Naive thymus-derived CD4-positive, alpha-beta T cell (primary cell): ENCODE measurements at regions not wholly inside any gene's neighbourhood (a gene's known extent, or its start where the extent isn't known, plus 50 kb on each side); places are given as distances from the start of the nearest gene placed in this dataset.
A peak's percentile ranks its signal among the peaks of the same experiment; 100 is the strongest.

Experiments
- ATAC-seq: fragments of 150-1000 bp; cut with Tn5 transposase; 2 replicates; pipeline ENCODE4 v1.10.0; 2021; ENCODE audit warnings: mild to moderate bottlenecking, moderate library complexity
- CTCF ChIA-PET: fragments of 350-600 bp; sonication (Branson Sonifier 250); formaldehyde crosslinking; loops from one replicate; lab custom pipeline; 2021; ENCODE audit warnings: antibody characterized with exemption; lab: Charles Lee
- POLR2A ChIA-PET: fragments of 350-600 bp; sonication (Branson Sonifier 250); formaldehyde crosslinking; loops from one replicate; lab custom pipeline; 2021; ENCODE audit warnings: antibody characterized with exemption, inconsistent platforms; lab: Charles Lee
- DNase-seq, 9 donors: peaks; one replicate each; pipeline versions ENCODE4 v3.0.0 to v3.0.0-alpha.2; 2020 to 2022; ENCODE audit warnings: mixed read lengths in 1 of 9
- H3K27ac ChIP-seq: one replicate; pipeline ENCODE4 v1.7.0; 2013; ENCODE audit warnings: mild to moderate bottlenecking, low read depth, low read length, moderate library complexity
- H3K27me3 ChIP-seq, 2 donors: one replicate each; pipeline ENCODE4 v1.7.0; 2013; ENCODE audit warnings: low read length in 2 of 2, mild to moderate bottlenecking in 2 of 2, moderate library complexity in 2 of 2; ENCODE audit not compliant: control insufficient read depth in 2 of 2, insufficient read depth in 2 of 2
- H3K36me3 ChIP-seq, 3 experiments: 1 replicate in 2 of 3; 2 replicates in 1 of 3; pipeline ENCODE4 v1.7.0; 2013; ENCODE audit warnings: low read length in 3 of 3, mild to moderate bottlenecking in 3 of 3, moderate library complexity in 1 of 3; ENCODE audit not compliant: insufficient read depth in 3 of 3, control insufficient read depth in 2 of 3
- H3K4me1 ChIP-seq, 2 donors: one replicate each; pipeline ENCODE4 v1.7.0; 2013; ENCODE audit warnings: low read length in 2 of 2, mild to moderate bottlenecking in 2 of 2, moderate library complexity in 1 of 2; ENCODE audit not compliant: control insufficient read depth in 2 of 2, insufficient read depth in 2 of 2
- H3K4me3 ChIP-seq: 2 replicates; pipeline ENCODE4 v1.7.0; 2013; ENCODE audit warnings: mild to moderate bottlenecking, low read length
- H3K9me3 ChIP-seq, 3 experiments: 1 replicate in 2 of 3; 2 replicates in 1 of 3; pipeline ENCODE4 v1.7.0; 2013; ENCODE audit warnings: low read length in 3 of 3; ENCODE audit not compliant: control insufficient read depth in 2 of 3
- H3K27ac Mint-ChIP-seq, 9 donors: one replicate each; pipeline ENCODE4 v1.8.0; 2020 to 2022; ENCODE audit warnings: mixed read lengths in 9 of 9, mild to moderate bottlenecking in 8 of 9, moderate library complexity in 5 of 9, inconsistent platforms in 2 of 9
- H3K27me3 Mint-ChIP-seq, 5 donors: one replicate each; pipeline ENCODE4 v1.8.0; 2021 to 2022; ENCODE audit warnings: mixed read lengths in 5 of 5, mild to moderate bottlenecking in 1 of 5
- H3K36me3 Mint-ChIP-seq, 5 donors: one replicate each; pipeline ENCODE4 v1.8.0; 2020 to 2022; ENCODE audit warnings: mixed read lengths in 5 of 5, mild to moderate bottlenecking in 3 of 5, inconsistent platforms in 1 of 5
- H3K4me1 Mint-ChIP-seq, 7 donors: one replicate each; pipeline ENCODE4 v1.8.0; 2020 to 2022; ENCODE audit warnings: mixed read lengths in 7 of 7, mild to moderate bottlenecking in 3 of 7, inconsistent platforms in 1 of 7
- H3K4me3 Mint-ChIP-seq, 10 donors: one replicate each; pipeline ENCODE4 v1.8.0; 2020 to 2022; ENCODE audit warnings: mild to moderate bottlenecking in 10 of 10, mixed read lengths in 10 of 10, moderate library complexity in 6 of 10, inconsistent platforms in 2 of 10
- H3K9me3 Mint-ChIP-seq, 11 donors: one replicate each; pipeline ENCODE4 v1.8.0; 2020 to 2022; ENCODE audit warnings: mixed read lengths in 11 of 11, mild to moderate bottlenecking in 4 of 11, inconsistent platforms in 1 of 11, moderate library complexity in 1 of 11
- intact Hi-C, 2 donors: fragments of 100-400 bp; cut with micrococcal nuclease; formaldehyde crosslinking; loops; one replicate each; pipeline ENCODE4 v1.15.1; 2023

GRCh38 chr14:39716987-39717570 lies 284.8 kb upstream of the FBXO33 start:
- ATAC-seq, result no peak
- no peak for DNase-seq
- ChIA-PET CTCF (no interaction called here), POLR2A (interaction anchor here (0.7 kb wide), 1 partner anchor 484 kb away, joined by 3 read pairs; no protein-coding TSS in a partner anchor)
- H3K36me3 Mint-ChIP-seq, result no peaks in the 10 kb centered on the region
- intact Hi-C loops, result no loop called here
- H3K4me3 Mint-ChIP-seq, result no peak overlapping the region
- no peak overlapping the region for H3K27ac Mint-ChIP-seq
- peaks cover 0 to 9% (median 0%) of the 10 kb centered on the region in 11 donors for H3K9me3 Mint-ChIP-seq
- H3K27me3 ChIP-seq, result no peaks in the 10 kb centered on the region
- no peaks in the 10 kb centered on the region for H3K27me3 Mint-ChIP-seq
- no peaks in the 10 kb centered on the region for H3K36me3 ChIP-seq
- H3K4me1 Mint-ChIP-seq, result peaks cover 0 to 9% (median 1%) of the 10 kb centered on the region in 7 donors
- H3K4me1 ChIP-seq, result no peaks in the 10 kb centered on the region
- H3K9me3 ChIP-seq, result no peaks in the 10 kb centered on the region
- no peak overlapping the region for H3K4me3 ChIP-seq
- no peak overlapping the region for H3K27ac ChIP-seq

- intact Hi-C loops, result no loop called here
- Mint-ChIP-seq H3K36me3 (no peaks in the 10 kb centered on the region), H3K4me1 (no peaks in the 10 kb centered on the region), H3K4me3 (no peak overlapping the region), H3K9me3 (peaks cover 4 to 23% (median 11%) of the 10 kb centered on the region in 11 donors), H3K27ac (no peak overlapping the region), H3K27me3 (no peaks in the 10 kb centered on the region)
- H3K27ac ChIP-seq, result no peak overlapping the region
- H3K9me3 ChIP-seq, result no peaks in the 10 kb centered on the region
- no peak overlapping the region for H3K4me3 ChIP-seq
- H3K4me1 ChIP-seq, result no peaks in the 10 kb centered on the region
- H3K36me3 ChIP-seq, result no peaks in the 10 kb centered on the region
- ChIA-PET POLR2A (no interaction called here), CTCF (no interaction called here)
- ATAC-seq (no peak), DNase-seq (no peak)
- no peaks in the 10 kb centered on the region for H3K27me3 ChIP-seq
These were observed 280.2 kb upstream of the FBXO33 start for GRCh38 chr14:39712293-39712999.

- no peak overlapping the region for H3K27ac Mint-ChIP-seq
- H3K4me1 Mint-ChIP-seq, result peaks cover 0 to 6% (median 0%) of the 10 kb centered on the region in 7 donors
- no peak overlapping the region for H3K4me3 Mint-ChIP-seq
- Histone ChIP-seq H3K36me3 (no peaks in the 10 kb centered on the region), H3K27me3 (no peaks in the 10 kb centered on the region), H3K4me1 (no peaks in the 10 kb centered on the region), H3K9me3 (no peaks in the 10 kb centered on the region), H3K27ac (no peak overlapping the region), H3K4me3 (no peak overlapping the region)
- H3K27me3 Mint-ChIP-seq, result no peaks in the 10 kb centered on the region
- intact Hi-C loops, result no loop called here
- H3K36me3 Mint-ChIP-seq, result peaks cover 0 to 4% (median 0%) of the 10 kb centered on the region in 5 donors
- ATAC-seq (no peak), DNase-seq (no peak)
- ChIA-PET CTCF (no interaction called here), POLR2A (no interaction called here)
- H3K9me3 Mint-ChIP-seq, result peaks cover 2 to 44% (median 20%) of the 10 kb centered on the region in 11 donors
These were observed 272.4 kb upstream of the FBXO33 start for GRCh38 chr14:39704594-39704993.

- H3K4me3 Mint-ChIP-seq, result no peak overlapping the region
- DNase-seq (no peak), ATAC-seq (no peak)
- CTCF ChIA-PET, result no interaction called here
- POLR2A ChIA-PET, result no interaction called here
- H3K9me3 ChIP-seq, result no peaks in the 10 kb centered on the region
- no peaks in the 10 kb centered on the region for H3K4me1 ChIP-seq
- H3K9me3 Mint-ChIP-seq, result peaks cover 0 to 31% (median 13%) of the 10 kb centered on the region in 11 donors
- no peaks in the 10 kb centered on the region for H3K27me3 Mint-ChIP-seq
- intact Hi-C loops, result no loop called here
- no peak overlapping the region for H3K4me3 ChIP-seq
- H3K36me3 ChIP-seq, result no peaks in the 10 kb centered on the region
- H3K27me3 ChIP-seq, result no peaks in the 10 kb centered on the region
- H3K36me3 Mint-ChIP-seq, result peaks cover 0 to 6% (median 0%) of the 10 kb centered on the region in 5 donors
- no peaks in the 10 kb centered on the region for H3K4me1 Mint-ChIP-seq
- H3K27ac ChIP-seq, result no peak overlapping the region
- no peak overlapping the region for H3K27ac Mint-ChIP-seq
These were observed 262.1 kb upstream of the FBXO33 start for GRCh38 chr14:39694341-39694740.

- ATAC-seq (no peak), DNase-seq (no peak)
- Histone ChIP-seq H3K36me3 (no peaks in the 10 kb centered on the region), H3K4me3 (no peak overlapping the region), H3K4me1 (no peaks in the 10 kb centered on the region), H3K9me3 (no peaks in the 10 kb centered on the region), H3K27me3 (no peaks in the 10 kb centered on the region), H3K27ac (no peak overlapping the region)
- Mint-ChIP-seq H3K36me3 (peaks cover 0 to 4% (median 0%) of the 10 kb centered on the region in 5 donors), H3K27ac (no peak overlapping the region), H3K9me3 (peaks cover 0 to 8% (median 0%) of the 10 kb centered on the region in 11 donors), H3K27me3 (no peaks in the 10 kb centered on the region), H3K4me3 (no peak overlapping the region), H3K4me1 (peaks cover 5 to 51% (median 35%) of the 10 kb centered on the region in 7 donors)
- ChIA-PET CTCF (no interaction called here), POLR2A (no interaction called here)
- intact Hi-C loops, result no loop called here
These were observed 251.5 kb upstream of the FBXO33 start for GRCh38 chr14:39683691-39684260.

GRCh38 chr14:39682582-39682981 lies 250.3 kb upstream of the FBXO33 start:
- no peak for DNase-seq
- Histone ChIP-seq H3K4me1 (no peaks in the 10 kb centered on the region), H3K9me3 (no peaks in the 10 kb centered on the region), H3K4me3 (no peak overlapping the region), H3K27ac (no peak overlapping the region), H3K27me3 (no peaks in the 10 kb centered on the region), H3K36me3 (no peaks in the 10 kb centered on the region)
- ChIA-PET POLR2A (no interaction called here), CTCF (no interaction called here)
- no peak for ATAC-seq
- Mint-ChIP-seq H3K4me3 (no peak overlapping the region), H3K27ac (peak overlapping the region in 1 of 9 donors; percentile 4), H3K36me3 (peaks cover 0 to 4% (median 0%) of the 10 kb centered on the region in 5 donors), H3K27me3 (no peaks in the 10 kb centered on the region), H3K4me1 (peaks cover 5 to 51% (median 35%) of the 10 kb centered on the region in 7 donors), H3K9me3 (peaks cover 0 to 8% (median 0%) of the 10 kb centered on the region in 11 donors)
- intact Hi-C loops, result no loop called here
